MCF 10A (cell line): ENCODE measurements at regions not wholly inside any gene's neighbourhood (a gene's known extent, or its start where the extent isn't known, plus 50 kb on each side); places are given as distances from the start of the nearest gene placed in this dataset.

Experiments used
- BruUV-seq: library from RNA; stranded (reverse); fragments of 400-500 nt; replicated peaks from 2 replicates; lab custom pipeline; 2021; lab: Mats Ljungman, UMichigan
- CTCF ChIA-PET: fragments of 300-600 bp; sonication (Branson Sonifier 250); formaldehyde crosslinking; extraction: SDS; loops from one replicate; lab custom pipeline; 2021; ENCODE audit warnings: antibody characterized with exemption, inconsistent platforms; lab: Yijun Ruan, JAX
- POLR2A ChIA-PET: fragments of 300-600, 350-650 bp; sonication (Branson Sonifier 250); formaldehyde crosslinking; extraction: SDS; loops from one replicate; lab custom pipeline; 2020; ENCODE audit warnings: antibody characterized with exemption, inconsistent platforms; lab: Yijun Ruan, JAX
- DNase-seq: peaks from one replicate; pipeline ENCODE4 v3.0.0-alpha.2; 2018; ENCODE audit not compliant: unreplicated experiment
- H3K27ac Mint-ChIP-seq: one replicate; pipeline ENCODE4 v1.8.0; 2022; ENCODE audit warnings: mild to moderate bottlenecking, low read depth, mixed read lengths; ENCODE audit not compliant: unreplicated experiment
- H3K27me3 Mint-ChIP-seq: one replicate; pipeline ENCODE4 v1.8.0; 2022; ENCODE audit warnings: mixed read lengths; ENCODE audit not compliant: insufficient read depth, unreplicated experiment
- H3K36me3 Mint-ChIP-seq: one replicate; pipeline ENCODE4 v1.8.0; 2022; ENCODE audit warnings: mild to moderate bottlenecking, moderate library complexity, mixed read lengths; ENCODE audit not compliant: insufficient read depth, unreplicated experiment
- H3K4me1 Mint-ChIP-seq: one replicate; pipeline ENCODE4 v1.8.0; 2022; ENCODE audit warnings: mixed read lengths; ENCODE audit not compliant: insufficient read depth, unreplicated experiment
- H3K4me3 Mint-ChIP-seq: one replicate; pipeline ENCODE4 v1.8.0; 2022; ENCODE audit warnings: mild to moderate bottlenecking, moderate library complexity, mixed read lengths; ENCODE audit not compliant: unreplicated experiment
- H3K9me3 Mint-ChIP-seq: one replicate; pipeline ENCODE4 v1.8.0; 2022; ENCODE audit warnings: mixed read lengths; ENCODE audit not compliant: unreplicated experiment
- intact Hi-C: fragments of 100-400 bp; cut with micrococcal nuclease; formaldehyde crosslinking; loops from 2 replicates; pipeline ENCODE4 v1.14.1; 2022
- TF ChIP-seq, protein P1 (sequence below): fragments of 200-600 bp; IDR thresholded peaks from one replicate; pipeline ENCODE4 v1.8.0; 2022; ENCODE audit warnings: antibody characterized with exemption, mild to moderate bottlenecking; ENCODE audit not compliant: unreplicated experiment

DNA sequence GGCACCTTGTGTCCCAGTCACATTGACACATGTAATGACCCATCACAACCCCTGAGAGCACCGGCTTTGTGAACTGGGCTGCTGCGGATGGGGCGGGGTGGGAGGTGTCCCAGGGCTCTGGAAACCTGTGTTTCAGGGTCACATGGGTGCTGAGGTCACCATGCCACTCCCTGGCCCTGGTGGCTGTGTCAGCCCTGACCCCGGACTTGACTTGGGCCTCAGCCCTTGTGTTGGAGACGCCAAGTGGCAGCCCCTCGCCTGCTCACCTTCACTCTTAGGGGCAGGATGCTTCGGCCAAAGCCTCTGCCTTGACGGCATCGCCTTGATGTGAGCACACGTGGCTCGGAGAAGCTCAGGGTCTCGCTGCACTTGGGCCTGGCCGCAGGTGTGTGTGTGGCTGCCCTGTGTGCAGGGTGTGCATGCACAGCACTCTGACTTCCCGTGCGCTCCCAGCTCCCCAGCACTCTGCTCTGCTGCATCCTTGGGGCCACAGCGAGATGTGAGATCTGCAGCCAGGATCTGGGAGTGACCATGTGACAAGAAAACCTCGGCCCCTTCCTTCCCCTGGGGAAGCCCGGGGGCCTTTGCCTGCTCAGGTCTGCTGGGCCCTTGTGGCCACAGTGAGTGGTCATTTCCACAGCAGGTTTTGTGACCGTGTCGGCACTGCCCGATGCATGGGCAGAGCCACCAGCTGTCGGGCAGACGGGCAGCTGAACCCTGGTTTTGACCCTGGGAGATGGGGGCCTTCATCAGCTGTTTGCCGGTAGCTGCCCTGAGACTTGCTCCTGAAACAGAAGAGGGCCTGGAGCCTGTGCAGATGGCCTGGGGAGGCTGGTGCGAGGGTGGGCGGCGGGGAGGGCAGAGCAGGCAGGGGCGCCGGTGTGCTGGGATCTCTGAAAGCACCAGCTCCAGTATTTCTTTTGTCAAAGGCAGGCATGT is 167.4 kb downstream of the KIF26A start:
- DNase-seq = no peak
- Mint-ChIP-seq H3K4me3 (no peak overlapping the region), H3K9me3 (no peaks in the 10 kb centered on the region), H3K27me3 (peaks cover 24% of the 10 kb centered on the region), H3K4me1 (no peaks in the 10 kb centered on the region), H3K36me3 (no peaks in the 10 kb centered on the region), H3K27ac (no peak overlapping the region)
- intact Hi-C loops = no loop called here
- POLR2A ChIA-PET = interaction anchor here (0.9 kb wide), 1 partner anchor 10 kb away, joined by 5 read pairs; no protein-coding TSS in a partner anchor
- TF ChIP-seq, protein P1, sequence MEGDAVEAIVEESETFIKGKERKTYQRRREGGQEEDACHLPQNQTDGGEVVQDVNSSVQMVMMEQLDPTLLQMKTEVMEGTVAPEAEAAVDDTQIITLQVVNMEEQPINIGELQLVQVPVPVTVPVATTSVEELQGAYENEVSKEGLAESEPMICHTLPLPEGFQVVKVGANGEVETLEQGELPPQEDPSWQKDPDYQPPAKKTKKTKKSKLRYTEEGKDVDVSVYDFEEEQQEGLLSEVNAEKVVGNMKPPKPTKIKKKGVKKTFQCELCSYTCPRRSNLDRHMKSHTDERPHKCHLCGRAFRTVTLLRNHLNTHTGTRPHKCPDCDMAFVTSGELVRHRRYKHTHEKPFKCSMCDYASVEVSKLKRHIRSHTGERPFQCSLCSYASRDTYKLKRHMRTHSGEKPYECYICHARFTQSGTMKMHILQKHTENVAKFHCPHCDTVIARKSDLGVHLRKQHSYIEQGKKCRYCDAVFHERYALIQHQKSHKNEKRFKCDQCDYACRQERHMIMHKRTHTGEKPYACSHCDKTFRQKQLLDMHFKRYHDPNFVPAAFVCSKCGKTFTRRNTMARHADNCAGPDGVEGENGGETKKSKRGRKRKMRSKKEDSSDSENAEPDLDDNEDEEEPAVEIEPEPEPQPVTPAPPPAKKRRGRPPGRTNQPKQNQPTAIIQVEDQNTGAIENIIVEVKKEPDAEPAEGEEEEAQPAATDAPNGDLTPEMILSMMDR = no peak
- BruUV-seq = no TSS peak
- CTCF ChIA-PET = interaction anchor here (0.9 kb wide), 1 partner anchor 11 kb away, joined by 3 read pairs; no protein-coding TSS in a partner anchor

DNA sequence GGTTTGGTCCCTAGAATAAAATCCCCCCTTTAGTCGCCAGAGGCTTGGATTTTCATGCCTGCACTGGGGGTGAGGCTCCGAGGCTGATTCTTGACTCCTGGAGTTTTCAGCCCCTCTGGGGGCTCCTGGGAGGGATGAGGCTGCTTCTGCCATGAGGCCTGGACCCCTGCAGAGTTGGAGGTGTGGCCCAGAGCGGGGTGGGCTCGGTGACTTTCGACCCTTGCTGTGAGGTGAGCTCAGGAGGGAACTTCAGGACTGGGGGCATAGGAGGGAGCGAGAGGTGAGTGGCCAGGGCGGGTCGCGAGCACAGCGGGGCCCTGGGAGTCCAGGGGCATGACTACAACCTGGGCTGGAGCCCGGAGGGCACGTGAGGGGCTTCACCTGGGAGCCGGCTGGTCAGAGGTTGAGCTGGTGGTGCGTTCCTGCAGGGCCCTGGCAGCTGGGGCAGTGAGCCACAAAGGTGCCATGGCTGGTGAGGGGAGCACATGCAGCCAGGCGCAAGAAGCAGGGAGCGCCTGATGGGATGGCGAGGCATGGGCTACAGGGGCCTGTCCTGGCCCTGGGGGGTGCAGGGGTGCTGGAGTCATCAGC is 168.2 kb downstream of the KIF26A start:
- no peak overlapping the region for H3K27ac Mint-ChIP-seq
- no peak for DNase-seq
- POLR2A ChIA-PET = interaction anchor here (0.9 kb wide), 1 partner anchor 10 kb away, joined by 5 read pairs; no protein-coding TSS in a partner anchor

DNA sequence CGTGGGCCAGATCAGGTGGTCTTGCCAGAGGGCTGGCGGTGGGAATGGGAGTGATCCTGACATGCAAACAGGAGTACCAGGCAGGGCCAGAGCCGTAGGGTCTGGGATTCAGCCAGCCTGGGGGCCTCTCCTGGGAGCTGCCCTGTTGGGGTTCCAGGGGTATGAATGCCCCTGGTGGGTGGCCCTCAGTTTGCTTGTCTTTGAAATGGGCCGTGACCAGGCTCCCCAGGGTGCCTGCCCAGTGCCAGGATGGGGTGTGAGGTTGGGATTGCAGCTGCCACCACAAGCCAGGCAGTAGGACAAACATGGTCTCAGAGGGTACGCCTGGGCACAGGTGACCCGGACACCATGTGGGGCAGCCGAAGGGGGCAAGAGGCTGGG is 168.8 kb downstream of the KIF26A start:
- no peaks in the 10 kb centered on the region for H3K9me3 Mint-ChIP-seq
- intact Hi-C loops = no loop called here

More for the DNA sequence above, 168.2 kb downstream of the KIF26A start:
- Mint-ChIP-seq H3K27me3 (peaks cover 32% of the 10 kb centered on the region), H3K4me3 (no peak overlapping the region), H3K9me3 (no peaks in the 10 kb centered on the region), H3K36me3 (no peaks in the 10 kb centered on the region), H3K4me1 (no peaks in the 10 kb centered on the region)
- intact Hi-C loops = no loop called here
- TF ChIP-seq, protein P1 = no peak
- no TSS peak for BruUV-seq
- CTCF ChIA-PET = interaction anchor here (1.0 kb wide), 1 partner anchor 12 kb away, joined by 3 read pairs; no protein-coding TSS in a partner anchor

More for the DNA sequence above, 168.8 kb downstream of the KIF26A start:
- no peak overlapping the region for H3K27ac Mint-ChIP-seq
- ChIA-PET POLR2A (no interaction called here), CTCF (interaction anchor here (1.0 kb wide), 1 partner anchor 13 kb away, joined by 3 read pairs; no protein-coding TSS in a partner anchor)
- no peak overlapping the region for H3K4me3 Mint-ChIP-seq
- DNase-seq = no peak
- no peaks in the 10 kb centered on the region for H3K4me1 Mint-ChIP-seq
- TF ChIP-seq, protein P1 = no peak
- no peaks in the 10 kb centered on the region for H3K36me3 Mint-ChIP-seq
- H3K27me3 Mint-ChIP-seq = peaks cover 37% of the 10 kb centered on the region
- no TSS peak for BruUV-seq
